Fibroblast of the aortic adventitia (primary cell): ENCODE measurements at regions not wholly inside any gene's neighbourhood (a gene's known extent, or its start where the extent isn't known, plus 50 kb on each side); places are given as distances from the start of the nearest gene placed in this dataset.

Experiments used
- DNase-seq: peaks from one replicate; pipeline ENCODE4 v3.0.0-alpha.2; 2010; ENCODE audit warnings: low read depth
- H3K4me3 ChIP-seq: 2 replicates; pipeline ENCODE4 v1.5.1; 2011; ENCODE audit warnings: low read depth, mild to moderate bottlenecking, control low read depth, low read length, moderate library complexity
- CTCF ChIP-seq: IDR thresholded peaks from 2 replicates; pipeline ENCODE4 v1.5.1; 2011; ENCODE audit warnings: mild to moderate bottlenecking, low read length, control low read depth, inconsistent platforms; ENCODE audit not compliant: insufficient read depth

GRCh38 chr13:79124183-79124582 lies 281.9 kb downstream of the RBM26 start:
- no peak for TF ChIP-seq CTCF
- no peak overlapping the region for H3K4me3 ChIP-seq
- no peak for DNase-seq

GRCh38 chr13:79121286-79121685 lies 284.8 kb downstream of the RBM26 start:
- DNase-seq = no peak
- no peak for TF ChIP-seq CTCF
- no peak overlapping the region for H3K4me3 ChIP-seq

- no peak overlapping the region for H3K4me3 ChIP-seq
- no peak for TF ChIP-seq CTCF
- DNase-seq = no peak
Observed at GRCh38 chr13:79119578-79120107, 286.4 kb downstream of the RBM26 start.

- DNase-seq = no peak
- TF ChIP-seq CTCF = no peak
- H3K4me3 ChIP-seq = no peak overlapping the region
Observed at GRCh38 chr13:79112016-79112415, 294.0 kb downstream of the RBM26 start.

- no peak overlapping the region for H3K4me3 ChIP-seq
- DNase-seq = no peak
- TF ChIP-seq CTCF = no peak
Observed at GRCh38 chr13:79108914-79109643, 297.0 kb downstream of the RBM26 start.

- no peak for DNase-seq
- no peak for TF ChIP-seq CTCF
- H3K4me3 ChIP-seq = no peak overlapping the region
Observed at GRCh38 chr13:79098596-79098995, 307.5 kb downstream of the RBM26 start.

GRCh38 chr13:79097201-79097600 lies 308.9 kb downstream of the RBM26 start:
- no peak overlapping the region for H3K4me3 ChIP-seq
- TF ChIP-seq CTCF = no peak

More at GRCh38 chr13:79097201-79097600, 308.9 kb downstream of the RBM26 start:
- DNase-seq = no peak
